Ovary (tissue), 7 donors: ENCODE measurements at regions not wholly inside any gene's neighbourhood (a gene's known extent, or its start where the extent isn't known, plus 50 kb on each side); places are given as distances from the start of the nearest gene placed in this dataset.

ENCODE experiments used
- DNase-seq, 5 donors: peaks; one replicate each; pipeline ENCODE4 v3.0.0-alpha.2; 2019 to 2020
- H3K27ac ChIP-seq, 2 donors: fragments of 200-600 bp; one replicate each; pipeline versions ENCODE4 v1.5.1 to v1.8.0; 2019 to 2022
- H3K27me3 ChIP-seq: fragments of 200-600 bp; one replicate; pipeline ENCODE4 v1.8.0; 2022
- H3K36me3 ChIP-seq: fragments of 200-600 bp; sonication (generic); one replicate; pipeline ENCODE4 v1.5.1; 2019
- H3K4me1 ChIP-seq: one replicate; pipeline ENCODE4 v1.8.1; 2013; ENCODE audit warnings: mild to moderate bottlenecking, moderate library complexity; ENCODE audit not compliant: insufficient read depth
- H3K4me3 ChIP-seq: fragments of 200-600 bp; sonication (generic); one replicate; pipeline ENCODE4 v1.5.1; 2017
- H3K9me3 ChIP-seq, 2 donors: fragments of 200-600 bp in 1 of 2; sonication (generic) in 1 of 2; one replicate each; pipeline versions ENCODE4 v1.5.1 to v1.8.1; 2013 to 2019; ENCODE audit warnings: mild to moderate bottlenecking in 1 of 2, moderate library complexity in 1 of 2
- EP300 ChIP-seq: sonication (generic); formaldehyde crosslinking; IDR thresholded peaks from one replicate; pipeline ENCODE4 v1.6.1; 2017; ENCODE audit warnings: antibody characterized with exemption
- POLR2A ChIP-seq: fragments of 450-650 bp; IDR thresholded peaks from one replicate; pipeline ENCODE4 v1.6.1; 2017; ENCODE audit warnings: antibody characterized with exemption, mild to moderate bottlenecking, moderate library complexity
- WGBS, 3 donors: extraction: QIAGEN DNeasy Blood & Tissue Kit in 1 of 3; methylation state at CpG; one replicate each; pipeline versions ENCODE4 v1.1.5 to v1.1.7; 2013 to 2017; 5-methylcytosine and 5-hydroxymethylcytosine counted together
- intact Hi-C, 4 donors: fragments of 100-400 bp; cut with DNase I; formaldehyde crosslinking; loops; one replicate each; pipeline versions ENCODE4 v1.11.0 to v1.15.1; 2022 to 2023
- TF ChIP-seq, protein P1 (sequence below), 3 donors: fragments of 450-650 bp in 2 of 3; fragments of 200-600 bp in 1 of 3; IDR thresholded peaks; one replicate each; pipeline versions ENCODE4 v1.5.1 to v1.8.0; 2016 to 2022; ENCODE audit warnings: antibody characterized with exemption in 3 of 3, mild to moderate bottlenecking in 1 of 3
- donor health status: DM: no; HTN: no; CAD: no; lungs with moderate emphysema.
- donor health status: DM: no; HTN: no; CAD: no.
- donor health status: Bipolar disorder and iron deficiency.
- donor health status: DM: no; HTN: no; CAD: no.
- donor health status: DM: yes; HTN: yes; CAD: no.

DNA sequence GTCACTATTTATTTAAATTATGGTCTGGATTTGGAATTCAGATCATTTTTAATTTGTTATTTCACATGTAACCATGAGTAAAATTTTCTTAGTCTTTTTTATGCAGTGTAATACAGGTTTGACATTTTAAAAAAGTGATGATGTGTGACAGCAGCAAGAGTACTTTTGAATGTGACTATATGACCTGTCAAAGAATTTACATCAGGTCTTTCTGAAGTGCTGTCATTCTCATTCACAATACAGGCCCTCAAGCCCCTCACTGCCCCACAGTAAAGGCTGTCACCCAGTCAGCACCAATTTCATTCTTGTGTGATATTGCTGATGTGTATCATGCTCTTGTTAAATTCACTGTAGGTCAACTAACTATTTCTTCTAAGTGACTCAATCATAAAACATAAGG lies 364.2 kb downstream of the NUP35 start:
- Histone ChIP-seq H3K4me3 (no peak overlapping the region), H3K4me1 (no peaks in the 10 kb centered on the region), H3K9me3 (no peaks in the 10 kb centered on the region), H3K36me3 (no peaks in the 10 kb centered on the region), H3K27me3 (no peaks in the 10 kb centered on the region), H3K27ac (no peak overlapping the region)
- TF ChIP-seq EP300 (no peak), POLR2A (no peak)
- TF ChIP-seq, protein P1, sequence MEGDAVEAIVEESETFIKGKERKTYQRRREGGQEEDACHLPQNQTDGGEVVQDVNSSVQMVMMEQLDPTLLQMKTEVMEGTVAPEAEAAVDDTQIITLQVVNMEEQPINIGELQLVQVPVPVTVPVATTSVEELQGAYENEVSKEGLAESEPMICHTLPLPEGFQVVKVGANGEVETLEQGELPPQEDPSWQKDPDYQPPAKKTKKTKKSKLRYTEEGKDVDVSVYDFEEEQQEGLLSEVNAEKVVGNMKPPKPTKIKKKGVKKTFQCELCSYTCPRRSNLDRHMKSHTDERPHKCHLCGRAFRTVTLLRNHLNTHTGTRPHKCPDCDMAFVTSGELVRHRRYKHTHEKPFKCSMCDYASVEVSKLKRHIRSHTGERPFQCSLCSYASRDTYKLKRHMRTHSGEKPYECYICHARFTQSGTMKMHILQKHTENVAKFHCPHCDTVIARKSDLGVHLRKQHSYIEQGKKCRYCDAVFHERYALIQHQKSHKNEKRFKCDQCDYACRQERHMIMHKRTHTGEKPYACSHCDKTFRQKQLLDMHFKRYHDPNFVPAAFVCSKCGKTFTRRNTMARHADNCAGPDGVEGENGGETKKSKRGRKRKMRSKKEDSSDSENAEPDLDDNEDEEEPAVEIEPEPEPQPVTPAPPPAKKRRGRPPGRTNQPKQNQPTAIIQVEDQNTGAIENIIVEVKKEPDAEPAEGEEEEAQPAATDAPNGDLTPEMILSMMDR (IDR thresholded peaks at IDR 0.05) = no peak
- DNase-seq = no peak
- intact Hi-C loops = no loop called here

DNA sequence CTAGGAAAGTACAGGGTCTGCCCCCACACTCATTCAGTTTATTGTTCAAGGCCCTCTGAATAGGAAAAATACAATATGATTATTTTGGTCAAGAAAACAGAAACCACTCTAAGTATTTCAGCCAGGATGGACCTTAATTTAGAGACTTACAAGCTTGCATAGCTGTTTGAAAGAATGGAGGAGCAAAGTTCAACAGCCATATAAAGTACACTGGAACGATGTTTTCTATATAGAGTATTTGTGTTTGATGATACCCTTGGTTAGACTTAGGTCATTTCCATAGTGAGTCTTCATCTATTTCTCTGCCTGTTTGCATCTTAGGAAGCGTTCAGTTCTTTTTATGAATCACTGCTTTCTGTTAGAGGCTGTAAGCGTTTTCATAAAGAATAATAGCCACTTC lies 366.2 kb downstream of the NUP35 start:
- no peaks in the 10 kb centered on the region for H3K4me1 ChIP-seq
- H3K27ac ChIP-seq = no peak overlapping the region
- no peaks in the 10 kb centered on the region for H3K9me3 ChIP-seq
- intact Hi-C loops = no loop called here
- 49 to 54% (median 52%) methylated on average over 3 of the region's 3 CpGs for WGBS, 3 donors
- H3K27me3 ChIP-seq = no peaks in the 10 kb centered on the region
- no peaks in the 10 kb centered on the region for H3K36me3 ChIP-seq
- TF ChIP-seq EP300 (no peak), POLR2A (no peak)
- TF ChIP-seq, protein P1 (IDR thresholded peaks at IDR 0.05) = no peak
- no peak for DNase-seq
- H3K4me3 ChIP-seq = no peak overlapping the region

DNA sequence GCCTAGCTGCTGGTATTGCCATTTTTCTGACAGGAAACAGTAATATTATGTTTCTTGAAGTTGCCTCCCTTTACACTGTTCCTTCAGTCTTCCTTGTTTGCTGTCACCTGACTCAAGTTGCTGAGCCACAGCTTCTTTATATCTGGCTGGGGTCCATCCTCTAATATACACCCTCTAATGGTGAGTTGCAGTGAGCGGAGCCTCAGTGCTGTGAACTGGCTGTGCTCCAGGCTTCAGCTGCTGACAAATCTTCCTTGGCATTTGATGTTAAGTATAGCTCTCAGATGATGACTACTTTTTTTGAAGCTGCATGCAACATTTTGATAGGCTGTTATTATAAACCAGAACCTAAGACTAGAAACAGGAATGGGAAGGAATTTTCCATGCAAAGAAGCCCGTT lies 366.7 kb downstream of the NUP35 start:
- H3K27ac ChIP-seq = no peak overlapping the region
- H3K4me3 ChIP-seq = no peak overlapping the region
- intact Hi-C loops = no loop called here
- H3K27me3 ChIP-seq = no peaks in the 10 kb centered on the region
- TF ChIP-seq, protein P1 (IDR thresholded peaks at IDR 0.05) = no peak
- TF ChIP-seq POLR2A (no peak), EP300 (no peak)
- H3K36me3 ChIP-seq = no peaks in the 10 kb centered on the region
- H3K4me1 ChIP-seq = no peaks in the 10 kb centered on the region
- no peaks in the 10 kb centered on the region for H3K9me3 ChIP-seq
- no peak for DNase-seq
- 23 to 32% (median 25%) methylated on average over 2 of the region's 2 CpGs for WGBS, 3 donors

DNA sequence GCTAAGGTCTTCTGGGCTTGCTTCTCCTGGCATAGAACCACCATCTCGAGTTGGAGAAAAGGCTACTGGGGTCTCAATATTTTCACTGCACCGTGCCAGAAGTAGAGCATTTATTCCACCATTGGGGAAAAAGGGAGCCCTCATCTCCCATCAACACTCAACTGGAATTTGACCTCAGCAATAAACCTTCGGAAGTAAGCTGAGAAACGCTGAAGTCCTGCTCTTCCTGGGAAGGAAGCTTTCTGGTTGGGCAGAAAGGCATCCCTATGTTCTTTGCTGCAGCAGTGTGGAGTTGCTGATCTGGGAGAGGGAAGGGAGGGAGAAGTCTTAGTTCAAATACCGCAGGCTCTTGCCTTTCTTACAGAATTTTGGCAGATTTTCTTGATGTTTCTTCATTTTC lies 368.8 kb downstream of the NUP35 start:
- no peak overlapping the region for H3K4me3 ChIP-seq
- intact Hi-C loops = no loop called here
- H3K36me3 ChIP-seq = no peaks in the 10 kb centered on the region
- TF ChIP-seq EP300 (no peak), POLR2A (no peak)
- TF ChIP-seq, protein P1 (IDR thresholded peaks at IDR 0.05) = no peak
- no peaks in the 10 kb centered on the region for H3K27me3 ChIP-seq
- 38 to 59% (median 38%) methylated on average over 5 of the region's 5 CpGs for WGBS, 3 donors
- DNase-seq = no peak
- no peaks in the 10 kb centered on the region for H3K9me3 ChIP-seq
- H3K4me1 ChIP-seq = no peaks in the 10 kb centered on the region
- no peak overlapping the region for H3K27ac ChIP-seq

DNA sequence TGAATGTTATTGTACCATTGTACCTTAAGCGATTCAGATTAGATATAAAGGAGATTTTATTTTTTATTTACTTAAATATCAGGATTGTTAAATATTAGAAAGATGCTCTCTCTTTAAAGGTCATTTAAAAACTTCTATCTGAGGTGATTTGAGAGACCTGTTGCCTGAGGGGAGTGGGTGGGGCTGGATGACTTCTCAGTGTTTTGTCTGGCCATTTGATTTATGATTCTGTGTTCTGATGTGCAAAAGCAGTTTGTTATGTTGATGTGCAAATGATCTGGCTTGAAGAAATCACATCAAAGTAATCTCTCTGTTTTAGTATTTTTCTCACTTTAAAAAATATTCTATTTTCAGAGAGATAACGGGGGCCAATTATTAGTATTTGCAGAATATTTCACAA lies 370.8 kb downstream of the NUP35 start:
- DNase-seq = no peak
- no peaks in the 10 kb centered on the region for H3K27me3 ChIP-seq
- H3K9me3 ChIP-seq = no peaks in the 10 kb centered on the region
- TF ChIP-seq, protein P1 (IDR thresholded peaks at IDR 0.05) = no peak
- TF ChIP-seq EP300 (no peak), POLR2A (no peak)
- H3K4me1 ChIP-seq = no peaks in the 10 kb centered on the region
- H3K27ac ChIP-seq = no peak overlapping the region
- H3K4me3 ChIP-seq = no peak overlapping the region
- no peaks in the 10 kb centered on the region for H3K36me3 ChIP-seq
- intact Hi-C loops = no loop called here
- 67 to 85% (median 72%) methylated on average over 2 of the region's 2 CpGs for WGBS, 3 donors
